K562 (cell line): ENCODE measurements at regions not wholly inside any gene's neighbourhood (a gene's known extent, or its start where the extent isn't known, plus 50 kb on each side); places are given as distances from the start of the nearest gene placed in this dataset.

Source experiments
- ATF1 ChIP-seq, 2 experiments: fragments of 450-650 bp in 1 of 2; IDR thresholded peaks; 2 replicates each; pipeline ENCODE4 v1.6.1; 2016; ENCODE audit warnings: missing compliant biosample characterization in 1 of 2, missing genetic modification characterization in 1 of 2
- BHLHE40 ChIP-seq: IDR thresholded peaks from 2 replicates; pipeline ENCODE4 v1.6.1; 2011; ENCODE audit warnings: low read length, improper control_type of control experiment
- EZH2 ChIP-seq: IDR thresholded peaks from 2 replicates; pipeline ENCODE4 v1.6.1; 2012; ENCODE audit warnings: low read depth, mild to moderate bottlenecking, inconsistent platforms, low read length, borderline replicate concordance
- GABPB2 ChIP-seq: fragments of 250-450 bp; sonication (Bioruptor Pico); conservative IDR thresholded peaks from 2 replicates; pipeline ENCODE4 v1.5.1; 2021; ENCODE audit warnings: mild to moderate bottlenecking
- MAZ ChIP-seq, 2 experiments: fragments of 450-650 bp in 1 of 2; sonication (generic) in 1 of 2; formaldehyde crosslinking; IDR thresholded peaks in 1 of 2; conservative IDR thresholded peaks in 1 of 2; 2 replicates each; pipeline versions ENCODE4 v1.4.0 to v1.5.0; 2020; ENCODE audit warnings: mild to moderate bottlenecking in 1 of 2, missing genetic modification reagents in 1 of 2
- RFX5 ChIP-seq: IDR thresholded peaks from 2 replicates; pipeline ENCODE4 v1.6.1; 2011; ENCODE audit warnings: low read depth, mild to moderate bottlenecking, improper control_type of control experiment, low read length
- VEZF1 ChIP-seq: fragments of 200-800 bp; sonication (Bioruptor generic); IDR thresholded peaks from 2 replicates; pipeline ENCODE4 v1.6.1; 2017; ENCODE audit warnings: missing genetic modification characterization, missing compliant biosample characterization
- TF ChIP-seq, protein P1 (sequence below), 3 experiments: IDR thresholded peaks in 2 of 3; conservative IDR thresholded peaks in 1 of 3; 2 replicates each; pipeline ENCODE4 v1.5.1; 2011 to 2012; ENCODE audit warnings: low read length in 3 of 3, mild to moderate bottlenecking in 3 of 3, control low read depth in 2 of 3, improper control_type of control experiment in 1 of 3, inconsistent platforms in 1 of 3, low read depth in 1 of 3, mixed read lengths in 1 of 3, moderate library complexity in 1 of 3; ENCODE audit not compliant: insufficient read depth in 2 of 3

DNA sequence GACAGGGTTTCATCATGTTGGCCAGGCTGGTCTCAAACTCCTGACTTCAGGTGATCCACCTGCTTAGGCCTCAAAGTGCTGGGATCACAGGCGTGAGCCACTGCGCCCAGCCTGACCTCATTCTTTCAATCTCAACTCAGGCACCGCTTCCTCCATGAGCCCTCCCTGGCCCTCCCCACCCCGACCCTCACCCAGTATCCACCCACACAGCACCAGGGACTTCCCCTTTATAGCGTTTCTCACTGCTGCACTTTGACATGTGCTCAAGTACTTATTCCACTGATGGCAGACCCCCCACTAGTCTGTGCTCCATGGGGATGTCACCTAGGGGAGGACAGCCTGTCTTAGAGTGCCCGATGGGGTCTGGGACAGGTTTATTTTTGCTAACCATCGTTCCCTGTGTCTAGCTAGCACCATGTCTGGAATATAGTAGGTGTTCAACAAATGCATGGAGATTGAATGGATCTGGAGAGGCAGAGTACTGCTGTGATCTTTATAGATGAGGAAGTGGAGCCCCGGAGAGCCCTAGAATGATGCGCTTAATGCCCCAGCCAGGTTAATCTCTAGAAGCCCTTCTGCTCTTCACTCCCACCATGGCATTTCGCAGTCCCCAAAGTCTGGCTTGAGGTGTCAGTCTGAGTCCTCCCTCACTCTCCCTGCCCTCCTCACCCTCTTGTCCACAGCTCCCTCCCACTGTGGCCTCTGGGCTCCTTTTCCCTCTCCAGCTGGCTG, 258.8 kb downstream of the RPS24 start:
- TF ChIP-seq, protein P1, sequence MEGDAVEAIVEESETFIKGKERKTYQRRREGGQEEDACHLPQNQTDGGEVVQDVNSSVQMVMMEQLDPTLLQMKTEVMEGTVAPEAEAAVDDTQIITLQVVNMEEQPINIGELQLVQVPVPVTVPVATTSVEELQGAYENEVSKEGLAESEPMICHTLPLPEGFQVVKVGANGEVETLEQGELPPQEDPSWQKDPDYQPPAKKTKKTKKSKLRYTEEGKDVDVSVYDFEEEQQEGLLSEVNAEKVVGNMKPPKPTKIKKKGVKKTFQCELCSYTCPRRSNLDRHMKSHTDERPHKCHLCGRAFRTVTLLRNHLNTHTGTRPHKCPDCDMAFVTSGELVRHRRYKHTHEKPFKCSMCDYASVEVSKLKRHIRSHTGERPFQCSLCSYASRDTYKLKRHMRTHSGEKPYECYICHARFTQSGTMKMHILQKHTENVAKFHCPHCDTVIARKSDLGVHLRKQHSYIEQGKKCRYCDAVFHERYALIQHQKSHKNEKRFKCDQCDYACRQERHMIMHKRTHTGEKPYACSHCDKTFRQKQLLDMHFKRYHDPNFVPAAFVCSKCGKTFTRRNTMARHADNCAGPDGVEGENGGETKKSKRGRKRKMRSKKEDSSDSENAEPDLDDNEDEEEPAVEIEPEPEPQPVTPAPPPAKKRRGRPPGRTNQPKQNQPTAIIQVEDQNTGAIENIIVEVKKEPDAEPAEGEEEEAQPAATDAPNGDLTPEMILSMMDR (IDR thresholded peaks at IDR 0.05 in 2 of 3, conservative IDR thresholded peaks at IDR 0.05 in 1 of 3; ENCODE audit: insufficient read depth in 2 of 3, low read depth in 1 of 3, low read length in 3 of 3) = no peak
- TF ChIP-seq ATF1 (CRISPR knock-in tag; IDR thresholded peaks at IDR 0.05) = no peak
- TF ChIP-seq ATF1 (tag; IDR thresholded peaks at IDR 0.05) = no peak
- TF ChIP-seq MAZ (CRISPR knock-in tag; conservative IDR thresholded peaks at IDR 0.05 in 1 of 2, IDR thresholded peaks at IDR 0.05 in 1 of 2) = no peak
- TF ChIP-seq RFX5 = no peak
- TF ChIP-seq BHLHE40 = no peak
- TF ChIP-seq EZH2 = no peak
- TF ChIP-seq GABPB2 = no peak
- no peak for TF ChIP-seq VEZF1 (CRISPR knock-in tag)
